ENCODE measurements at regions not wholly inside any gene's neighbourhood (a gene's known extent, or its start where the extent isn't known, plus 50 kb on each side); places are given as distances from the start of the nearest gene placed in this dataset.

DNA sequence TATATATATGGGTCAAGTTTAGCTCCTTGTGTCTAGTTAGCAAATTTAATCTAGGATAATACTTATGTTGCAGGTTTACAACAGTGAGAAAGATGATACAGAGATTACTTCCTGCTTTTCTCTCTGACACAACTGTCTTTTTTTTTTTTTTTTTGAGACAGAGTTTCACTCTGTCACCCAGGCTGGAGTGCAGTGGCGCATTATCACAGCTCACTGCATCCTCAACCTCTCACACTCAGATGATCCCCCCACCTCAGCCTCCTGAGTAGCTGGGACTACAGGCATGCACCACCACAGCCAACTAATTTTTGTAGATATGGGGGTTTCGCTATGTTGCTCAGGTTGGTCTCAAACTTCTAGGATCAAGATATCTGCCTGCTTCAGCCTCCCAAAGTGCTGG lies 706.9 kb upstream of the SOX9 start:
- Histone ChIP-seq H3K4me3 (no peak overlapping the region), H3K27me3 (no peaks in the 10 kb centered on the region), H3K27ac (no peak overlapping the region), H3K4me1 (no peaks in the 10 kb centered on the region), H3K9me3 (no peaks in the 10 kb centered on the region), H3K36me3 (no peaks in the 10 kb centered on the region)
- DNase-seq = no peak
- intact Hi-C loops (cut with DNase I; ENCODE audit: low total_unique reads) = no loop called here
- TF ChIP-seq CTCF (IDR thresholded peaks at IDR 0.05) = no peak

GRCh38 chr17:71417142-71417541 lies 703.7 kb upstream of the SOX9 start:
- intact Hi-C loops (cut with DNase I; ENCODE audit: low total_unique reads) = no loop called here
- no peaks in the 10 kb centered on the region for H3K4me1 ChIP-seq
- H3K4me3 ChIP-seq = no peak overlapping the region
- TF ChIP-seq CTCF (IDR thresholded peaks at IDR 0.05) = no peak
- H3K27ac ChIP-seq = no peak overlapping the region
- no peaks in the 10 kb centered on the region for H3K27me3 ChIP-seq
- no peaks in the 10 kb centered on the region for H3K36me3 ChIP-seq
- no peak for DNase-seq
- no peaks in the 10 kb centered on the region for H3K9me3 ChIP-seq

GRCh38 chr17:71422968-71423367 lies 697.9 kb upstream of the SOX9 start:
- no peaks in the 10 kb centered on the region for H3K4me1 ChIP-seq
- no peaks in the 10 kb centered on the region for H3K36me3 ChIP-seq
- no peak overlapping the region for H3K4me3 ChIP-seq
- intact Hi-C loops (cut with DNase I; ENCODE audit: low total_unique reads) = no loop called here
- H3K27me3 ChIP-seq = no peaks in the 10 kb centered on the region
- H3K9me3 ChIP-seq = no peaks in the 10 kb centered on the region
- no peak for TF ChIP-seq CTCF (IDR thresholded peaks at IDR 0.05)
- H3K27ac ChIP-seq = no peak overlapping the region
- DNase-seq = no peak

DNA sequence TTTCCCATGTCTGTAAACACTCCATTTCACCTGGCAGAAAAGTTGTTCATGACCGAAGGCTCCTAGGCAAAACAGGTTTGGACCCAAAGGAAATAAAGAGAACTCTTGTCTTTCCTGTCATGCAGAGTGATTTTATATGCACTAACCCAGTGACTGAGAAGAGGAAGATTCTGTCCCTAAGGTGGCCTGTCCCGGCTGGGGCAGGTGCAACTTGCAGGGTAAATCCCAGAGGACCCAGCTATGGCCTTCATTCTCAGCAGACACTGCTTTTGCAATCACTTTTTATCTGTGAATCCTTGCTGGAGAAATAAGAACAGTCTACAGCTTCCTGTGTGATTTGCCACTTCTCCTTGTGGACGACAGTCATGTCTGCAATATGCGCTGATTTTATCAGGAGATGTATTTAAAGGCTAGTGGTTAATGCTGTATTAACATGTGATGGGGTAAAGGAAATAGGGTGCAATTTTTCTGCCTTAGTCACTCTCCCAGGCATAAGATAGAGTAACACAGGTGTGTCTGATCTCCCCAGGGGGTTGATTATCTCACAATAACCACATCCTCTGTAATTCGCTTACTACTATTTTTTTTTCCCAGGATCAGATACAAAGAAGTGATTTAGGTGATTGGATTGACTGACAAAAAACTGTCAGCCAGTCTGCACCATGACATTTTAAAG lies 696.8 kb upstream of the SOX9 start:
- intact Hi-C loops (cut with DNase I; ENCODE audit: low total_unique reads) = no loop called here
- no peak for DNase-seq
- H3K27me3 ChIP-seq = no peaks in the 10 kb centered on the region
- no peaks in the 10 kb centered on the region for H3K4me1 ChIP-seq
- no peaks in the 10 kb centered on the region for H3K9me3 ChIP-seq
- H3K36me3 ChIP-seq = no peaks in the 10 kb centered on the region
- no peak overlapping the region for H3K4me3 ChIP-seq
- no peak overlapping the region for H3K27ac ChIP-seq
- no peak for TF ChIP-seq CTCF (IDR thresholded peaks at IDR 0.05)

GRCh38 chr17:71427801-71428200 lies 693.0 kb upstream of the SOX9 start:
- Histone ChIP-seq H3K36me3 (no peaks in the 10 kb centered on the region), H3K4me1 (no peaks in the 10 kb centered on the region), H3K4me3 (no peak overlapping the region), H3K27me3 (no peaks in the 10 kb centered on the region), H3K27ac (no peak overlapping the region), H3K9me3 (no peaks in the 10 kb centered on the region)
- DNase-seq = no peak
- no peak for TF ChIP-seq CTCF (IDR thresholded peaks at IDR 0.05)
- intact Hi-C loops (cut with DNase I; ENCODE audit: low total_unique reads) = no loop called here

- no peak overlapping the region for H3K27ac ChIP-seq
- intact Hi-C loops (cut with DNase I; ENCODE audit: low total_unique reads) = no loop called here
- no peak for TF ChIP-seq CTCF (IDR thresholded peaks at IDR 0.05)
- H3K36me3 ChIP-seq = no peaks in the 10 kb centered on the region
- no peaks in the 10 kb centered on the region for H3K4me1 ChIP-seq
- no peak overlapping the region for H3K4me3 ChIP-seq
- DNase-seq = no peak
- no peaks in the 10 kb centered on the region for H3K9me3 ChIP-seq
- no peaks in the 10 kb centered on the region for H3K27me3 ChIP-seq
Observed at GRCh38 chr17:71428897-71429296, 691.9 kb upstream of the SOX9 start.

Data from tibial artery (tissue), 4 donors.